ENCODE measurements at regions not wholly inside any gene's neighbourhood (a gene's known extent, or its start where the extent isn't known, plus 50 kb on each side); places are given as distances from the start of the nearest gene placed in this dataset.

- TF ChIP-seq EZH2 (IDR thresholded peaks at IDR 0.05; ENCODE audit: insufficient read depth, low read length) (no peak), CTCF (IDR thresholded peaks at IDR 0.05; ENCODE audit: insufficient read depth, low read depth, low read length) (no peak)
Measured at GRCh38 chr16:75792771-75793492, 66.6 kb upstream of the CPHXL start.

Data from astrocyte (in vitro differentiated cells and primary cell).